HFF-Myc (cell line): ENCODE measurements at regions not wholly inside any gene's neighbourhood (a gene's known extent, or its start where the extent isn't known, plus 50 kb on each side); places are given as distances from the start of the nearest gene placed in this dataset.

Experiments used
- DNase-seq: peaks from one replicate; pipeline ENCODE4 v3.0.0-alpha.2; 2011; ENCODE audit warnings: low read depth; ENCODE audit errors: extremely low read depth
- H3K4me3 ChIP-seq: replicated peaks from 2 replicates; pipeline ENCODE4 v1.5.1; 2011; ENCODE audit warnings: low read depth, mild to moderate bottlenecking, control low read depth, low read length
- TF ChIP-seq, protein P1 (sequence below): IDR thresholded peaks from 2 replicates; pipeline ENCODE4 v1.5.1; 2012; ENCODE audit warnings: mild to moderate bottlenecking, low read depth, low read length, control low read depth; ENCODE audit errors: missing control alignments

- TF ChIP-seq, protein P1, sequence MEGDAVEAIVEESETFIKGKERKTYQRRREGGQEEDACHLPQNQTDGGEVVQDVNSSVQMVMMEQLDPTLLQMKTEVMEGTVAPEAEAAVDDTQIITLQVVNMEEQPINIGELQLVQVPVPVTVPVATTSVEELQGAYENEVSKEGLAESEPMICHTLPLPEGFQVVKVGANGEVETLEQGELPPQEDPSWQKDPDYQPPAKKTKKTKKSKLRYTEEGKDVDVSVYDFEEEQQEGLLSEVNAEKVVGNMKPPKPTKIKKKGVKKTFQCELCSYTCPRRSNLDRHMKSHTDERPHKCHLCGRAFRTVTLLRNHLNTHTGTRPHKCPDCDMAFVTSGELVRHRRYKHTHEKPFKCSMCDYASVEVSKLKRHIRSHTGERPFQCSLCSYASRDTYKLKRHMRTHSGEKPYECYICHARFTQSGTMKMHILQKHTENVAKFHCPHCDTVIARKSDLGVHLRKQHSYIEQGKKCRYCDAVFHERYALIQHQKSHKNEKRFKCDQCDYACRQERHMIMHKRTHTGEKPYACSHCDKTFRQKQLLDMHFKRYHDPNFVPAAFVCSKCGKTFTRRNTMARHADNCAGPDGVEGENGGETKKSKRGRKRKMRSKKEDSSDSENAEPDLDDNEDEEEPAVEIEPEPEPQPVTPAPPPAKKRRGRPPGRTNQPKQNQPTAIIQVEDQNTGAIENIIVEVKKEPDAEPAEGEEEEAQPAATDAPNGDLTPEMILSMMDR = no peak
- no peak overlapping the region for H3K4me3 ChIP-seq
- DNase-seq = no peak
Observed at GRCh38 chr6:169370054-169370453, 116.4 kb upstream of the THBS2 start.

- no peak overlapping the region for H3K4me3 ChIP-seq
- TF ChIP-seq, protein P1 = no peak
- no peak for DNase-seq
Observed at GRCh38 chr6:169368200-169368599, 114.6 kb upstream of the THBS2 start.

- no peak for DNase-seq
- no peak overlapping the region for H3K4me3 ChIP-seq
- TF ChIP-seq, protein P1 = no peak
Observed at GRCh38 chr6:169367507-169367906, 113.9 kb upstream of the THBS2 start.

DNA sequence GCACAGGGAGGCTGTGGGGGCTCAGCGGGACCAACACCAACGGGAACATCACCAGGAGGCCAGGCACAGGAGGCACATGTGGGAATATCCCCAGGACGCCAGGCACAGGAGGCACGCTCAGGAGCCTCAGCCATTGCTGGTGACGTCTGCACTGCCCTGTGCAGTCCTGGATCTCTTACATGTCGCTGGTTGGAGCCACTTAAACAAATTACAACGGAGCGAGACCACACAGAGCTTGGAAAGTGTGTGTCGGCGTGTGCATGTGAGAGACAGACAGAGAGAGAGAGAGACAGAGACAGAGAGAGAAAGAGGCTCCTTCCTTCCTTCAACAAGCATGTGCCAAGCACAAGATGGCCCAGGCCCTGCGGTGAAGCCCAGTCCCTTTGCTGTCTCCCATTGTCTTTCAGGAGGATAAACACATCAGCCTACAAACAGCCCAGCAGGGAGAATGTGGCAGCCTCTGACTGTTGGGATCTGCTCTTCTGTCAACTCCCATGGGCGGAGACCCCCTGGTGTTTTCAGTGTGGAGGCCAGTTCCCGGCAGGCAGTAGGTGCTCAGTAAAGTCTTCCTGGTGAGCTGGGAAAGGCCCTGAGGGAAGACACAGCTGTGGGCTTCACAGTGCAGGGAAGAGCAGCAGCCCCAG, 112.7 kb upstream of the THBS2 start:
- TF ChIP-seq, protein P1 = no peak
- no peak overlapping the region for H3K4me3 ChIP-seq
- no peak for DNase-seq

DNA sequence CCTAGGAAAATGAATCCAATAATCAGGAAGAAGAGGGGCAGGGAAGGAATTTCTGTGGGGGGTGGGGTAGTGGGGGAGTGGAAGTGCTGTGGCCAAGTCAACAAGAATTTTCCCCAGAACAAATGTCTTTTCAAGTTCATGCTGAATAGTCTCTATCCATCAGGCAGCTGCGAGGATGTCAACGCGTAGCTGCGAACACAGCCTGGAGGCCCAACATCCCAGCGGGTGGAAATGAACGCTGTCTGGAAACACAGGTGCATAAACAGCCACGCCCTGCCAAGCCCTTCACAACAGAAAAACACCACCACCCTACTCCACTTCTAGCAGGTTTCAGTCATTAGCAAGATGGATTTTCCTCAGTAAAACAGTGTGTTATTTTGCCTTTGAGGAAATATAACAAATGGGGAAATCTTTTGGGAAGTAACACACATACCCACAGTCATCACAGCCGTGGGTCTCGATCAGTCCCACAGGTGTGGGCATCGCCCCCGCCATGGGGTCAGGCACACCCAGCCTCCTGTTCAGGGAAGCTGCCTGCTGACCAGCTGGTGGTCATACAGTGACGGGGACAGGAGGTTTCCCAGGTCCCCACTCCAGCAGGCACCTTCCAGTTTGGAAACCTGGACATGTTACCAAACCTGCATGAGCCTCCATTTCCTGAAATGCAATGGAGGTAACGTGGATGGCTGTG, 112.1 kb upstream of the THBS2 start:
- no peak for DNase-seq
- no peak overlapping the region for H3K4me3 ChIP-seq
- TF ChIP-seq, protein P1 = no peak

DNA sequence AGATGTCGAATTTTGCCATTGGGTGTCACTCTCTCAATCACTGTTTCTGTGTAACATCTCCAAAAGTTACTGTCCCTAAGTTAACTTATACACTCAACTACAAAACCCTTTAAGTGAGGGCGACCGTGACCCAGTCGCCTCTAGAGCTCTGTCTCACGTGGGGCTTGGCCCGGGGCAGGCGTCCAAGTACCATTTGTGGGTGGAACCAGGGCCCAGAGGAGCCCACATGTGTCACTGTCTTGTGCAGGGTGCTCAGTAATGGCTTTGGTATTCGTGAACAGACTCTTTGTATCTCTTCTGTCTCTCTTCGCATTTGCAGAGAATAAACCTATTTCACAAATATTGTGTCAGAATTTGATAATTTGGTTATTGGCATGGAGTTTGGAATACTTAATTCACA, 109.9 kb upstream of the THBS2 start:
- H3K4me3 ChIP-seq = no peak overlapping the region
- TF ChIP-seq, protein P1 = no peak
- DNase-seq = no peak
